ENCODE measurements at regions not wholly inside any gene's neighbourhood (a gene's known extent, or its start where the extent isn't known, plus 50 kb on each side); places are given as distances from the start of the nearest gene placed in this dataset.

DNA sequence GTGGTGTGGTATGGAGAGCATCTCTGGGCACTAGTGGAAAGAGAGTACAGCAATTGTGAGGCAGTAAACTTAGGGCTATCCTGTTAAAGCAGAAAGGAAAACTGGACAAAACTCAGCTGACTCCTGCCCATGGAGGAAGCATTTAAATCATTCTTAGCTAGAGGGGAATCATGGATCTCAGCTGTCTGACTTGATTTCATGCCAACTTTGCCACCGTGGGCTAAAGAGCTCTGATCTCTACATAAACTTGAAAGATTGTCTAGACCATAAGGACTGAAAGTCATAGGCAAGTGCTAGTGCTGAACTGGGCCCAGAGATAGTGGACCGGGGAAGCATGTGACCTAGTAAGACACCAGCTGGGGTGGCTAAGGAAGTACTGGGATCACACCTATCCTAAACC lies 651.8 kb downstream of the COL12A1 start:
- H3K4me1 ChIP-seq (ENCODE audit: control insufficient read depth in 2 of 2, insufficient read depth in 2 of 2, low read length in 2 of 2) = no peaks in the 10 kb centered on the region
- H3K4me3 Mint-ChIP-seq = no peak overlapping the region
- ChIA-PET CTCF (no interaction called here), POLR2A (no interaction called here)
- H3K9me3 ChIP-seq (ENCODE audit: control extremely low read depth in 1 of 3, control insufficient read depth in 2 of 3, insufficient read depth in 1 of 3, low read length in 2 of 3) = peaks cover 0 to 13% (median 0%) of the 10 kb centered on the region in 3 donors
- DNase-seq (no peak), ATAC-seq (ENCODE audit: low read depth) (no peak)
- 73% methylated on average over 2 of the region's 2 CpGs for WGBS (ENCODE audit: insufficient coverage)
- no peak overlapping the region for H2AFZ ChIP-seq (ENCODE audit: insufficient read depth, low read depth, low read length, poor library complexity, severe bottlenecking)
- TF ChIP-seq EZH2 (IDR thresholded peaks at IDR 0.05; ENCODE audit: borderline replicate concordance, insufficient read depth, low read depth, low read length, poor library complexity, severe bottlenecking) (no peak), CTCF (IDR thresholded peaks at IDR 0.05) (no peak)
- intact Hi-C loops (cut with micrococcal nuclease) = no loop called here
- no peak overlapping the region for H3K4me2 ChIP-seq (replicated peaks; ENCODE audit: low read depth, low read length, poor library complexity, severe bottlenecking)
- H3K27ac ChIP-seq (ENCODE audit: low read length in 2 of 2) = no peak overlapping the region
- no peaks in the 10 kb centered on the region for H3K79me2 ChIP-seq (ENCODE audit: control insufficient read depth, insufficient read depth, low read length)
- H3K9ac ChIP-seq (ENCODE audit: low read length) = no peak overlapping the region
- no peaks in the 10 kb centered on the region for H3K36me3 ChIP-seq (replicated peaks in 1 of 2; ENCODE audit: control extremely low read depth in 1 of 2, control insufficient read depth in 1 of 2, extremely low read depth in 1 of 2, insufficient read depth in 2 of 2, low read length in 1 of 2)
- H3K27me3 Mint-ChIP-seq = no peaks in the 10 kb centered on the region
- no peaks in the 10 kb centered on the region for H3K27me3 ChIP-seq (replicated peaks in 1 of 4; ENCODE audit: control extremely low read depth in 1 of 4, control insufficient read depth in 3 of 4, insufficient read depth in 4 of 4, low read length in 3 of 4)
- H3K4me1 Mint-ChIP-seq = no peaks in the 10 kb centered on the region
- H3K9me3 Mint-ChIP-seq (ENCODE audit: insufficient read depth) = peaks cover 3% of the 10 kb centered on the region
- H3K27ac Mint-ChIP-seq = no peak overlapping the region
- H4K20me1 ChIP-seq (ENCODE audit: control insufficient read depth, insufficient read depth, low read length, poor library complexity, severe bottlenecking) = no peaks in the 10 kb centered on the region
- H3K4me3 ChIP-seq (ENCODE audit: control extremely low read depth in 1 of 5, extremely low read depth in 1 of 5, insufficient read depth in 1 of 5, low read depth in 2 of 5, low read length in 4 of 5) = no peak overlapping the region

DNA sequence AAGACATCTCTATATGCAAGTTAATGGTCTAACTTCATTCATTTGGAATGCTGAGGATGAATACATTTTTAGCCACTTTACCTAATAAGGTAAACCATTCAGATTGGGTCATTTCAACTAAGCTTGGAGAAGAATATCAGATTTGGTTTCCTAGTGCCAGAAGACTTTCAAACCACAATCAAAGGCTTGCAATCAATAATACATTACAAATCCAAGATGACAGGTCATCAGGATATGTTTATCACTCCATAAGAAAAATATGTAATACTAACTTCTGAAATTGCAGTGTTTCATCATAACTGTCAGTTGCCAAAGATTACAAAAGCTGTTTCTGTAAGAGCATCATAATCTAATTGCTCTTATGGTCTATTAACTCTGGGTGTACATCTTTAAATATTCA lies 654.0 kb downstream of the COL12A1 start:
- Histone ChIP-seq H3K27me3 (replicated peaks in 1 of 4; ENCODE audit: control extremely low read depth in 1 of 4, control insufficient read depth in 3 of 4, insufficient read depth in 4 of 4, low read length in 3 of 4) (no peaks in the 10 kb centered on the region), H3K9me3 (ENCODE audit: control extremely low read depth in 1 of 3, control insufficient read depth in 2 of 3, insufficient read depth in 1 of 3, low read length in 2 of 3) (peaks cover 0 to 13% (median 0%) of the 10 kb centered on the region in 3 donors), H3K79me2 (ENCODE audit: control insufficient read depth, insufficient read depth, low read length) (no peaks in the 10 kb centered on the region), H3K4me2 (replicated peaks; ENCODE audit: low read depth, low read length, poor library complexity, severe bottlenecking) (no peak overlapping the region), H3K4me3 (ENCODE audit: control extremely low read depth in 1 of 5, extremely low read depth in 1 of 5, insufficient read depth in 1 of 5, low read depth in 2 of 5, low read length in 4 of 5) (no peak overlapping the region), H3K9ac (ENCODE audit: low read length) (no peak overlapping the region), H4K20me1 (ENCODE audit: control insufficient read depth, insufficient read depth, low read length, poor library complexity, severe bottlenecking) (no peaks in the 10 kb centered on the region), H3K27ac (ENCODE audit: low read length in 2 of 2) (no peak overlapping the region), H3K36me3 (replicated peaks in 1 of 2; ENCODE audit: control extremely low read depth in 1 of 2, control insufficient read depth in 1 of 2, extremely low read depth in 1 of 2, insufficient read depth in 2 of 2, low read length in 1 of 2) (no peaks in the 10 kb centered on the region), H3K4me1 (ENCODE audit: control insufficient read depth in 2 of 2, insufficient read depth in 2 of 2, low read length in 2 of 2) (no peaks in the 10 kb centered on the region), H2AFZ (ENCODE audit: insufficient read depth, low read depth, low read length, poor library complexity, severe bottlenecking) (no peak overlapping the region)
- TF ChIP-seq EZH2 (IDR thresholded peaks at IDR 0.05; ENCODE audit: borderline replicate concordance, insufficient read depth, low read depth, low read length, poor library complexity, severe bottlenecking) (no peak), CTCF (IDR thresholded peaks at IDR 0.05) (no peak)
- H3K4me3 Mint-ChIP-seq = no peak overlapping the region
- intact Hi-C loops (cut with micrococcal nuclease) = no loop called here
- CTCF ChIA-PET = no interaction called here
- H3K9me3 Mint-ChIP-seq (ENCODE audit: insufficient read depth) = peaks cover 7% of the 10 kb centered on the region
- no peak overlapping the region for H3K27ac Mint-ChIP-seq
- no peaks in the 10 kb centered on the region for H3K27me3 Mint-ChIP-seq
- POLR2A ChIA-PET = no interaction called here
- DNase-seq = no peak
- ATAC-seq (ENCODE audit: low read depth) = no peak
- no peaks in the 10 kb centered on the region for H3K4me1 Mint-ChIP-seq
